CD8-positive, alpha-beta memory T cell (primary cell): ENCODE measurements at regions not wholly inside any gene's neighbourhood (a gene's known extent, or its start where the extent isn't known, plus 50 kb on each side); places are given as distances from the start of the nearest gene placed in this dataset.

ENCODE experiments used
- CTCF ChIA-PET: fragments of 350-600 bp; sonication (Branson Sonifier 250); formaldehyde crosslinking; loops from one replicate; lab custom pipeline; 2021; ENCODE audit warnings: antibody characterized with exemption; lab: Charles Lee
- POLR2A ChIA-PET: fragments of 350-600 bp; sonication (Branson Sonifier 250); formaldehyde crosslinking; loops from one replicate; lab custom pipeline; 2021; ENCODE audit warnings: antibody characterized with exemption; lab: Charles Lee
- DNase-seq, 5 donors: peaks; one replicate each; pipeline versions ENCODE4 v3.0.0 to v3.0.0-alpha.2; 2020 to 2022; ENCODE audit warnings: mixed read lengths in 1 of 5
- H3K27ac ChIP-seq: one replicate; pipeline ENCODE4 v1.7.0; 2013; ENCODE audit warnings: low read depth, mild to moderate bottlenecking, low read length, moderate library complexity
- H3K27me3 ChIP-seq: 2 replicates; pipeline ENCODE4 v1.7.0; 2013; ENCODE audit warnings: low read length, mild to moderate bottlenecking; ENCODE audit not compliant: insufficient read depth, poor library complexity, severe bottlenecking
- H3K36me3 ChIP-seq: 2 replicates; pipeline ENCODE4 v1.7.0; 2013; ENCODE audit warnings: mild to moderate bottlenecking, low read length, moderate library complexity; ENCODE audit not compliant: insufficient read depth
- H3K4me1 ChIP-seq: 2 replicates; pipeline ENCODE4 v1.7.0; 2013; ENCODE audit warnings: mild to moderate bottlenecking, low read length, moderate library complexity; ENCODE audit not compliant: insufficient read depth
- H3K4me3 ChIP-seq: 2 replicates; pipeline ENCODE4 v1.7.0; 2013; ENCODE audit warnings: mild to moderate bottlenecking, low read length
- H3K9me3 ChIP-seq: 2 replicates; pipeline ENCODE4 v1.7.0; 2013; ENCODE audit warnings: mild to moderate bottlenecking, low read length
- H3K27ac Mint-ChIP-seq, 8 donors: one replicate each; pipeline ENCODE4 v1.8.0; 2020 to 2021; ENCODE audit warnings: mixed read lengths in 8 of 8, mild to moderate bottlenecking in 6 of 8, inconsistent platforms in 3 of 8, moderate library complexity in 3 of 8
- H3K27me3 Mint-ChIP-seq, 2 donors: one replicate each; pipeline ENCODE4 v1.8.0; 2020 to 2021; ENCODE audit warnings: mixed read lengths in 2 of 2, mild to moderate bottlenecking in 1 of 2, moderate library complexity in 1 of 2
- H3K36me3 Mint-ChIP-seq, 3 donors: one replicate each; pipeline ENCODE4 v1.8.0; 2020 to 2021; ENCODE audit warnings: mixed read lengths in 3 of 3, inconsistent platforms in 1 of 3, mild to moderate bottlenecking in 1 of 3
- H3K4me1 Mint-ChIP-seq, 3 donors: one replicate each; pipeline ENCODE4 v1.8.0; 2020 to 2021; ENCODE audit warnings: mixed read lengths in 3 of 3, inconsistent platforms in 1 of 3, mild to moderate bottlenecking in 1 of 3
- H3K4me3 Mint-ChIP-seq, 7 donors: one replicate each; pipeline ENCODE4 v1.8.0; 2020 to 2021; ENCODE audit warnings: mixed read lengths in 7 of 7, mild to moderate bottlenecking in 6 of 7, moderate library complexity in 4 of 7, inconsistent platforms in 2 of 7
- H3K9me3 Mint-ChIP-seq, 5 donors: one replicate each; pipeline ENCODE4 v1.8.0; 2020 to 2022; ENCODE audit warnings: mixed read lengths in 5 of 5, mild to moderate bottlenecking in 3 of 5, moderate library complexity in 2 of 5, inconsistent platforms in 1 of 5

- Histone ChIP-seq H3K27ac (no peak overlapping the region), H3K27me3 (no peaks in the 10 kb centered on the region), H3K36me3 (no peaks in the 10 kb centered on the region), H3K4me1 (no peaks in the 10 kb centered on the region), H3K9me3 (no peaks in the 10 kb centered on the region), H3K4me3 (no peak overlapping the region)
- Mint-ChIP-seq H3K36me3 (no peaks in the 10 kb centered on the region), H3K27me3 (peaks cover 2 to 22% of the 10 kb centered on the region in 2 donors), H3K4me1 (no peaks in the 10 kb centered on the region), H3K4me3 (no peak overlapping the region), H3K9me3 (peaks cover 0 to 5% (median 0%) of the 10 kb centered on the region in 5 donors), H3K27ac (no peak overlapping the region)
- ChIA-PET CTCF (no interaction called here), POLR2A (no interaction called here)
- no peak for DNase-seq
These were observed 52.6 kb upstream of the ATP5MC3 start for GRCh38 chr2:175234153-175234552.

- Histone ChIP-seq H3K4me1 (no peaks in the 10 kb centered on the region), H3K4me3 (no peak overlapping the region), H3K27ac (no peak overlapping the region), H3K27me3 (no peaks in the 10 kb centered on the region), H3K9me3 (no peaks in the 10 kb centered on the region), H3K36me3 (no peaks in the 10 kb centered on the region)
- Mint-ChIP-seq H3K27me3 (peaks cover 2 to 18% of the 10 kb centered on the region in 2 donors), H3K27ac (no peak overlapping the region), H3K36me3 (no peaks in the 10 kb centered on the region), H3K9me3 (peaks cover 0 to 3% (median 0%) of the 10 kb centered on the region in 5 donors), H3K4me1 (no peaks in the 10 kb centered on the region), H3K4me3 (no peak overlapping the region)
- ChIA-PET CTCF (no interaction called here), POLR2A (no interaction called here)
- DNase-seq: no peak
These were observed 51.7 kb upstream of the ATP5MC3 start for GRCh38 chr2:175233135-175233719.
